ENCODE measurements at regions not wholly inside any gene's neighbourhood (a gene's known extent, or its start where the extent isn't known, plus 50 kb on each side); places are given as distances from the start of the nearest gene placed in this dataset.
"Not testable (repeated sequence)": the region's sequence is repeated elsewhere in the genome, so short reads cannot be mapped to it uniquely, and the experiment has no call there.

- in situ Hi-C loops (cut with MboI; ENCODE audit: low sequenced_read_pairs), result no loop called here
Measured at GRCh38 chr4:104649631-104650030, 154.9 kb upstream of the CXXC4 start.

- in situ Hi-C loops (cut with MboI; ENCODE audit: low sequenced_read_pairs), result not testable (repeated sequence)
Measured at GRCh38 chr4:104662269-104662668, 167.6 kb upstream of the CXXC4 start.

GRCh38 chr4:104677116-104677515 is 182.4 kb upstream of the CXXC4 start:
- in situ Hi-C loops (cut with MboI; ENCODE audit: low sequenced_read_pairs), result no loop called here

GRCh38 chr4:104682311-104682710 is 187.6 kb upstream of the CXXC4 start:
- in situ Hi-C loops (cut with MboI; ENCODE audit: low sequenced_read_pairs), result no loop called here

- in situ Hi-C loops (cut with MboI; ENCODE audit: low sequenced_read_pairs), result no loop called here
Measured at GRCh38 chr4:104693601-104694201, 199.0 kb upstream of the CXXC4 start.

- in situ Hi-C loops (cut with MboI; ENCODE audit: low sequenced_read_pairs), result no loop called here
Measured at GRCh38 chr4:104716584-104716983, 221.9 kb upstream of the CXXC4 start.

GRCh38 chr4:104719539-104720230 is 225.0 kb upstream of the CXXC4 start:
- in situ Hi-C loops (cut with MboI; ENCODE audit: low sequenced_read_pairs), result no loop called here

- in situ Hi-C loops (cut with MboI; ENCODE audit: low sequenced_read_pairs), result no loop called here
Measured at GRCh38 chr4:104722467-104722866, 227.8 kb upstream of the CXXC4 start.

GRCh38 chr4:104726002-104726401 is 231.3 kb upstream of the CXXC4 start:
- in situ Hi-C loops (cut with MboI; ENCODE audit: low sequenced_read_pairs), result no loop called here

GRCh38 chr4:104727643-104728042 is 232.9 kb upstream of the CXXC4 start:
- in situ Hi-C loops (cut with MboI; ENCODE audit: low sequenced_read_pairs), result no loop called here

- in situ Hi-C loops (cut with MboI; ENCODE audit: low sequenced_read_pairs), result no loop called here
Measured at GRCh38 chr4:104728380-104729122, 233.9 kb upstream of the CXXC4 start.

GRCh38 chr4:104732766-104733165 is 238.1 kb upstream of the CXXC4 start:
- in situ Hi-C loops (cut with MboI; ENCODE audit: low sequenced_read_pairs), result no loop called here

- in situ Hi-C loops (cut with MboI; ENCODE audit: low sequenced_read_pairs), result no loop called here
Measured at GRCh38 chr4:104735174-104735573, 240.5 kb upstream of the CXXC4 start.

- in situ Hi-C loops (cut with MboI; ENCODE audit: low sequenced_read_pairs), result no loop called here
Measured at GRCh38 chr4:104740161-104740560, 245.5 kb upstream of the CXXC4 start.

GRCh38 chr4:104743215-104743653 is 248.5 kb upstream of the CXXC4 start:
- in situ Hi-C loops (cut with MboI; ENCODE audit: low sequenced_read_pairs), result no loop called here

- in situ Hi-C loops (cut with MboI; ENCODE audit: low sequenced_read_pairs), result no loop called here
Measured at GRCh38 chr4:104747635-104748034, 252.9 kb upstream of the CXXC4 start.

- in situ Hi-C loops (cut with MboI; ENCODE audit: low sequenced_read_pairs), result no loop called here
Measured at GRCh38 chr4:104749062-104749461, 254.4 kb upstream of the CXXC4 start.

GRCh38 chr4:104750008-104750407 is 255.3 kb upstream of the CXXC4 start:
- in situ Hi-C loops (cut with MboI; ENCODE audit: low sequenced_read_pairs), result no loop called here

GRCh38 chr4:104751468-104751867 is 256.8 kb upstream of the CXXC4 start:
- in situ Hi-C loops (cut with MboI; ENCODE audit: low sequenced_read_pairs), result no loop called here

- in situ Hi-C loops (cut with MboI; ENCODE audit: low sequenced_read_pairs), result no loop called here
Measured at GRCh38 chr4:104752337-104752736, 257.6 kb upstream of the CXXC4 start.

GRCh38 chr4:104756837-104757236 is 262.1 kb upstream of the CXXC4 start:
- in situ Hi-C loops (cut with MboI; ENCODE audit: low sequenced_read_pairs), result no loop called here

- in situ Hi-C loops (cut with MboI; ENCODE audit: low sequenced_read_pairs), result no loop called here
Measured at GRCh38 chr4:104758574-104758973, 263.9 kb upstream of the CXXC4 start.
